GM23248 (cell line): ENCODE measurements at regions not wholly inside any gene's neighbourhood (a gene's known extent, or its start where the extent isn't known, plus 50 kb on each side); places are given as distances from the start of the nearest gene placed in this dataset.

Experiments used
- EZH2 ChIP-seq: fragments of 200-600 bp; sonication (generic); IDR thresholded peaks from 2 replicates; pipeline ENCODE4 v1.6.1; 2018; ENCODE audit warnings: antibody characterized with exemption, mild to moderate bottlenecking; ENCODE audit not compliant: insufficient read depth, poor library complexity, severe bottlenecking
- EZH2phosphoT487 ChIP-seq: fragments of 200-600 bp; sonication (generic); IDR thresholded peaks from 2 replicates; pipeline ENCODE4 v1.6.1; 2018; ENCODE audit warnings: antibody characterized with exemption, moderate library complexity, mild to moderate bottlenecking, low read depth; ENCODE audit not compliant: insufficient read depth

- TF ChIP-seq EZH2phosphoT487 (no peak), EZH2 (no peak)
These were observed 60.6 kb upstream of the KLF14 start for GRCh38 chr7:130794619-130794922.
